Hematopoietic multipotent progenitor cell treated with erythropoietin and hydrocortisone succinate and interleukin-3 and kit ligand, for 15 days (in vitro differentiated cells): ENCODE measurements at regions not wholly inside any gene's neighbourhood (a gene's known extent, or its start where the extent isn't known, plus 50 kb on each side); places are given as distances from the start of the nearest gene placed in this dataset.

Source experiments
- DNase-seq: peaks from one replicate; pipeline ENCODE4 v3.0.0-alpha.2; 2015; ENCODE audit warnings: low spot score

DNA sequence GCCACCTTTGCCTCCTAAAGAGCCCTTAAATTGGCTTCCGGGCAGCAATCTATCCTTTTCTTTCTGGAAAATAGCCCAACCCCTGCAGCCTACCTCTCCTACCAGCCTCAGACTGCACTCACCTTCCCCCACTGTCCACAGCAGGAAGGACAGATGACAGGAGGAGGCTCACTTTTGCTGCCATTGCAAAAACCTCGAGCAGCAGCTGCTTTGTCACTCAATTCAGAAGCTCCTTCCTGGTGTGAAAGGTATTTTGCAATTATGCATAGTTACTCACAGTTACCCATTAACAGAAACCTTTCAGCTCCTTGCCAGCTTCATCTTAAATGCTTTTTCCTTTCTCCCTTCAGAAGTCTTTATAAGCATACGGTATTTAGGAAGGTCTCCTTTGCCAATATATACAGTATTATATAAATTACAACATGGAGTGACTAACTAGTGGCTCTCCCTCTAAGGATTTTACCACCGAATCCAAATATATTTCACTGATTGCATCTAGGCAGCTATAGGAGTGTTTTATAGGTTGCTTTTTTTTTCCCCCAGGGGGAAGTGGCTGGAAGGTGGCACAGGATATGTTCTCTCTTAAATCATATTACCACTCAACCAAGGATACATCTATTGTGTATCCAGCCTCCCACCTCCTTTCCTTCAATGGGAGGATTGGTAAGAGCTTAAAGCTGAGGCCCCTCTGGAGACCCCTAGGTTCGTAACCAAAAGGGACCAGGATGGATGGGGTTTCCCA lies 142.1 kb upstream of the IPO9 start:
- no peak for DNase-seq

- DNase-seq = no peak
Measured at GRCh38 chr1:201688514-201688913, 140.4 kb upstream of the IPO9 start.

DNA sequence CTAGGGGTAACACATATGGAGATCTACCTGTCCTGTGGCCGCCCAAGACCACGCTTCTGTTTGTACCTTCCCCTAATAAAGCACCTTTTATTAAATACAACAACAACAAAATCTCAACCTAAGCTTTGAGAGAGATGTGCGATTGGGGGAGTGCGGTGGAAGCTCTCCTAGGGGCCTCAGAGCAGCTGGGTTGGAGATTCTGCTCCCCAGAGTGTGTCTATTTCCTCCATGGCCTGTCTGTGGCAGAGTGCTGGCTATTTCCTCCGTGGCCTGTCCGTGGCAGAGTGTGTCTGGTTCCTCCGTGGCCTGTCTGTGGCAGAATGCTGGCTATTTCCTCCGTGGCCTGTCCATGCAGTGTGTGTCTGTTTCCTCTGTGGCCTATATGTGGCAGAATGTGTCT lies 139.3 kb upstream of the IPO9 start:
- no peak for DNase-seq

DNA sequence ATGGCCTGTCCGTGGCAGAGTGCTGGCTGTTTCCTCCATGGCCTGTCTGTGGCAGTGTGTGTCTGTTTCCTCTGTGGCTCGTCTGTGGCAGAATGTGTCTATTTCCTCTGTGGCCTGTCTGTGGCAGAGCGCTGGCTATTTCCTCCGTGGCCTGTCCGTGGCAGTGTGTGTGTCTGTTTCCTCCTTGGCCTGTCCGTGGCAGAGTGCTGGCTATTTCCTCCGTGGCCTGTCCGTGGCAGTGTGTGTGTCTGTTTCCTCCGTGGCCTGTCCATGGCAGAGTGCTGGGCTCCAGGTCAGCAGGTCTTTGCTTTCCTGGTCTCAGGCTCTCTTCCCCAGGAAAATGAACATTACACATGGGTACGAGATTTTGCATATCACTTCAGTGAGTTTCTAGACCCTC lies 138.4 kb upstream of the IPO9 start:
- no peak for DNase-seq

DNA sequence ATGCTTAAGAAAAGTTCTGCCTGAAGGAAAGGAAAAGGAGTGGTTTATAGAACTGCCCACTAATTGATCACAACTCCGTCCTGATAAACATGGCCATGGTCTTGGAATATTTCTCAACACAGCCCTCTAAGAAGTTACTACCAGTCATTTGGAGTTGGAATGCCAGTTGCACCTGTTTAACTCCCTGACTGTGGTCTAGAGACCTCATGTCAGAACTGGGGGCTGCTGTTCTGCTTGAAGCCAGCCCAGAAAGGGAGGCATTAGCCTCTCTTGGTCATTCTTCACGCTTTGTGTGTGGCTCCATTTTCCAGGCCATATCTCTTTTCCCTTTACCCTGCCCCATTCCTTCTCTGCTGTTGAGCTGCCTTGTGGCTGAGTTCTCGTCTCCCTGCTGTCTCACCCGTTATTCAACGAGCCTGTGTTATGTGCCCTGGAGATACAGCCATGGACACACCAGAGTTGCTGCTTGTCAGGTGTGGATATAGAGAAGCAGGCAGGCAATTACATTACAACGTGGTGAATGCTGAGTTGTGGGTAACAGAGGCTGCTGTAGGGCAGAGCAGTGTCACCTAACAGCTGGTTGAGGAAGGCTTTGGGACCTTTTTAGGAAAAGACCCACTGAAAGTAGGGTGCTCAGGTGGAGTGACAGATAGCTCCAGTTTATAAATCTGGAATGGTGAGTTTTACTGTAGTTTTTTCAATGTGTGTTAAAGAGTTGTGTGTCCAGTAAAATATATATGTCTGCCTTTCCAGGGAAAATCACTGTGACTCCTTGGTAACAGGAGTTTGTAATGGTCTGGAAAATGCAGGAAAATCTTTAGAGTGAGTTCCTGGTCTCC lies 137.0 kb upstream of the IPO9 start:
- no peak for DNase-seq

DNA sequence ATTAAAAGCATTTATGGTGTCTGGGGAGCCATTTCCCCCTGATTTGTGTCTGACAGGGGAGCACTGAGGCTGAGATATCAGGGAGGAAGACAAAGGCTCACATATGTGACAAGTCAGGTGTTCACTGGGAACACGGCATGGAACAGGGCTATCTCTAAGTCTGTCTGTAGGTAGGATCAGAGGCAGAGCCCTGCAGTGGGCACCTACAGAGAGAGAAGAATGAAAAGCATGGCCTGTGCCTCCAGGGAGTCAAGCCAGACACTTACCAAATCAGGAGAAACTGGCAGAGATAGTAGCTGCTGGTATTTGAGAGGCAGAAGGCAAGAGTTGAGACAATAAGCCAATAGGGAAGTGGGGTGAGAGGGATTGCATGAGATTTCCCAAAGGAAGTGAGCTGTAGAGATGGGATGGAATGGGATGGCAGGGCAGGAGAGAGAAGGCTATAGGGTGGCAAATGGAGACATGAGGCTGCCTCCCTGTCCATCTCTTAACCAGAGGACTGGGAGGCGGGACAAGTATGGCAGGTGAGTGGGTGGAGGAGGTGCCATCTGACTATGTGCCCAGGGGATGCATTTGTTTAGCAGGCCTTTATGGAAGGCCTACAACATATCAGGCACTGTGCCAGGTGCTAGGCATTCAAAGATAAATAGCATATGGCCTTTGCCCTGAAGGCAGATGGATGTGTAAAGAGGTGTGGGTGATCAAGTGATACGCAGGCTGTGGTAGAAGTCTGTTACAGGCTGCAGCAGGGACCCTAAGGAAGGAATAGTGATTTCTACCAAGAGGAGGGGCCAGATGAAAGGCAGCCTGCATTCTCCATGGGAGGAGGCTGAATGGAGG lies 136.2 kb upstream of the IPO9 start:
- DNase-seq = no peak

GRCh38 chr1:201693890-201694607 lies 134.9 kb upstream of the IPO9 start:
- no peak for DNase-seq

- no peak for DNase-seq
Measured at GRCh38 chr1:201694608-201695335, 134.2 kb upstream of the IPO9 start.

DNA sequence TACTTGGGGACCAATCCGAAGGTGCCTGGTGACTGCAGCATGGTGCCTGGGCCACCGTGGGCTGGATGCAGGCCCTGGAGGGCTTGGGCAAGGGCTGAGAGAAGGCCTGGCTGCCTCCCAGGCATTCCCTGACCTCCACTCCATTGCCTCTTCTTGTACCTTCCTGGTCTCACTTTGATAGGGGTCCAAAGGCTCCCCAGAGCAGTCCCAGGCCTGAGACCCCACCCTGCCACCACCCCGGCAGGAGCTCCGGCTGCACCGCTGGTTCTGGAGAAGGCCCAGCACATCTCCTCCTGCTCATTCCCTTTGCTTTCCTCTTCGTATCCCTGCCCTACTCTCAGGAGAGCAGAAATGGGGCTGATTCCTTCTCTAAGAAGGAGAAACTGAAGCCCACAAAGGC lies 133.3 kb upstream of the IPO9 start:
- DNase-seq = no peak

DNA sequence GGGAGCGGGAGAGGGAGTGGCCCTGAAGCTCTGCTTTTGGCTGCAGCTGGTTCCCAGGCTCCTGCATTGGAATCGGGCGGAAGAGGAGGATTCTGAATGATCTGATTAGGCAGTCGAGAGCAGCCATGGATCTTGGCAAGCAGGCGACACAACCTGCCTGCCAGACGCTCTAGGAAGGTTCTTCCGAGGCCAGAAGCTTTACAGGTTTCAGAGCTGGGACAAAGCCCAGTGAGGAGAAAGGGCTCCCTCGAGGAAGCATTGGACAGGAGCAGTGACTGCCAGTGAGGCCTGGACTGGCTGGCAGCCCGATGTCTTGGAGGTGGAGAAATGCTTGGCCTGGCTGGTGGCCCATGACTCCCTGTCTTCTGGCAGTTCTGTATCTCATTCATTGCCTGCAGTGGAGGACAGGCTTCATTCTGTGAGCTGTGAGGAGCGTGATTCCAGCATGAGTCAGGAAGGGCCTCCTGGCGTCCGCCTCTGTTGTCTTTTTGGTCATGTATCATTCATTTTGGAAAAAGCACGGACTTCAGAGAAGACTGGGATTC lies 132.7 kb upstream of the IPO9 start:
- no peak for DNase-seq

- DNase-seq = no peak
Measured at GRCh38 chr1:201697174-201697573, 131.8 kb upstream of the IPO9 start.

- DNase-seq = no peak
Measured at GRCh38 chr1:201701831-201702230, 127.1 kb upstream of the IPO9 start.

GRCh38 chr1:201702936-201703335 lies 126.0 kb upstream of the IPO9 start:
- no peak for DNase-seq

GRCh38 chr1:201703621-201704438 lies 125.1 kb upstream of the IPO9 start:
- DNase-seq = peak; percentile 62

- no peak for DNase-seq
Measured at GRCh38 chr1:201704439-201704792, 124.5 kb upstream of the IPO9 start.

GRCh38 chr1:201705389-201705788 lies 123.6 kb upstream of the IPO9 start:
- no peak for DNase-seq

GRCh38 chr1:201706109-201706508 lies 122.8 kb upstream of the IPO9 start:
- no peak for DNase-seq

DNA sequence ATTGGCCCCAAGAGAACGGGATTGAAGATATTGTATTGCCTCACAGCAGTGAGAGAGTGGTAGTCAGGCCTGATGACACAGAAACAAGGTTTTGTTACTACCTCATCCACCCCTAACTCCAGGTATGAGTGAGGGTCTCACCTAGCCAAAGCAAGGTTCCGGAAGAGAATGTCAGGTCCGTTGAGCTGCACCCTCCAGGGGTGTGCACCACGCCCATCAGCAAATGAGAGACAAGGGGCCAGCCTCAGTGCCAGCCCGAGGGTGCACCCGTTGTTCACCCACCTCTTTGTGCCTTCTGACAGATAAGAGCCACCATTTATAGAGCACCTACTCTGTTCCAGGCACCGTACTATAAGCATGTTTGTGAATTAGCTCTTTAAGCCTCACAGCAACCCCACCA lies 121.9 kb upstream of the IPO9 start:
- DNase-seq = no peak

DNA sequence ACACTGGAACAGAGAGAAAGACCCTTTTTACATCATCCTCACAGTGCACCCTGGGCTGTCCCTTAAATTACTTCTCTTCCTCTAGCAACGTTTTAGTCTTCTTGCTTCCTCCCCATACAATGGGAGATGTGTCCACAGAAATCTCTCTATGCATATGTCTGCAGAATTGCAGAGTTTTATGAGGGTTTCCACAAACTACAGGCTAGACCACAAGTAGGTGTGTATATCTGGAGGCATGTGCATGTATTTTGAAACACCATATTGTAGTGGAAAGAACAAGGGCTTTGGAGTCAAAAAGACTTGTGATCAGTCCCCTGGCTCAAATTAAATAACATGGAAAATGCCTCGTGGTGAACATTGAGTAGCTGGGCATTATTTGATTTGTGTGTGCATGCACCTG lies 121.3 kb upstream of the IPO9 start:
- DNase-seq = no peak

- no peak for DNase-seq
Measured at GRCh38 chr1:201708085-201708512, 120.9 kb upstream of the IPO9 start.
